ENCODE measurements at regions not wholly inside any gene's neighbourhood (a gene's known extent, or its start where the extent isn't known, plus 50 kb on each side); places are given as distances from the start of the nearest gene placed in this dataset.

DNA sequence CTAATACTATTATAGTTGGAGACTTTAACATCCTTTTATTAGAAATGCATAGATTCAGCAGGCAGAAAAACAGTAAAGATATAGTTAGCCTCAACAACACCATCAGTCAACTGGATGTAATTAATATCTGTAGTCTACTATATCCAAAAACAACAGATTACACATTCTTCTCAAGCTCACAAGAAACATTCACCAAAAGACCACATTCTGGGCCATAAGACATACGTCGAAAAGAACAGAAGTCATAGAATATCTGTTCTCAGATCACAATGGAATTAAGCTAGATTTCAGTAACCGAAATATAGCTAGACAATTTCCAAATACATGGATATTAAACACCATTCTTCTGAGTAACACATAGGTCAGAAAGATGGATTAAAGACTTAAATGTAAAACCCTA lies 336.6 kb upstream of the RPS23 start:
- H3K27ac ChIP-seq (ENCODE audit: low read depth, low read length), result no peak overlapping the region
- Mint-ChIP-seq H3K27me3 (ENCODE audit: low read depth, unreplicated experiment) (no peaks in the 10 kb centered on the region), H3K9me3 (ENCODE audit: unreplicated experiment) (peaks cover 10% of the 10 kb centered on the region), H3K4me3 (ENCODE audit: unreplicated experiment) (no peak overlapping the region), H3K4me1 (ENCODE audit: low read depth, unreplicated experiment) (peaks cover 8% of the 10 kb centered on the region), H3K36me3 (ENCODE audit: low read depth, unreplicated experiment) (no peaks in the 10 kb centered on the region), H3K27ac (ENCODE audit: unreplicated experiment) (no peak overlapping the region)
- DNase-seq (ENCODE audit: low read depth), result peak; percentile 65
- H3K9ac ChIP-seq (ENCODE audit: low read length), result no peak overlapping the region
- H3K4me1 ChIP-seq (ENCODE audit: insufficient read depth, low read length), result no peaks in the 10 kb centered on the region
- no peak overlapping the region for H2AFZ ChIP-seq (ENCODE audit: low read depth, low read length)
- no peaks in the 10 kb centered on the region for H3K79me2 ChIP-seq (ENCODE audit: insufficient read depth, low read length)
- TF ChIP-seq, protein P1, sequence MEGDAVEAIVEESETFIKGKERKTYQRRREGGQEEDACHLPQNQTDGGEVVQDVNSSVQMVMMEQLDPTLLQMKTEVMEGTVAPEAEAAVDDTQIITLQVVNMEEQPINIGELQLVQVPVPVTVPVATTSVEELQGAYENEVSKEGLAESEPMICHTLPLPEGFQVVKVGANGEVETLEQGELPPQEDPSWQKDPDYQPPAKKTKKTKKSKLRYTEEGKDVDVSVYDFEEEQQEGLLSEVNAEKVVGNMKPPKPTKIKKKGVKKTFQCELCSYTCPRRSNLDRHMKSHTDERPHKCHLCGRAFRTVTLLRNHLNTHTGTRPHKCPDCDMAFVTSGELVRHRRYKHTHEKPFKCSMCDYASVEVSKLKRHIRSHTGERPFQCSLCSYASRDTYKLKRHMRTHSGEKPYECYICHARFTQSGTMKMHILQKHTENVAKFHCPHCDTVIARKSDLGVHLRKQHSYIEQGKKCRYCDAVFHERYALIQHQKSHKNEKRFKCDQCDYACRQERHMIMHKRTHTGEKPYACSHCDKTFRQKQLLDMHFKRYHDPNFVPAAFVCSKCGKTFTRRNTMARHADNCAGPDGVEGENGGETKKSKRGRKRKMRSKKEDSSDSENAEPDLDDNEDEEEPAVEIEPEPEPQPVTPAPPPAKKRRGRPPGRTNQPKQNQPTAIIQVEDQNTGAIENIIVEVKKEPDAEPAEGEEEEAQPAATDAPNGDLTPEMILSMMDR (IDR thresholded peaks at IDR 0.05; ENCODE audit: insufficient read depth, low read depth, low read length), result no peak
- no peak for TF ChIP-seq EZH2 (IDR thresholded peaks at IDR 0.05; ENCODE audit: insufficient read depth, low read length)
- no peak overlapping the region for H3K4me2 ChIP-seq (ENCODE audit: low read length)
- no peaks in the 10 kb centered on the region for H3K9me3 ChIP-seq (ENCODE audit: insufficient read depth, low read depth, low read length)
- FAIRE-seq, result no peak
- no peak overlapping the region for H3K4me3 ChIP-seq (ENCODE audit: insufficient read depth, low read depth, low read length)
- no peaks in the 10 kb centered on the region for H4K20me1 ChIP-seq (ENCODE audit: insufficient read depth, low read length)
- H3K27me3 ChIP-seq (ENCODE audit: insufficient read depth, low read length), result no peaks in the 10 kb centered on the region
- no peaks in the 10 kb centered on the region for H3K36me3 ChIP-seq (ENCODE audit: insufficient read depth, low read length)

- TF ChIP-seq, protein P1 (IDR thresholded peaks at IDR 0.05; ENCODE audit: insufficient read depth, low read depth, low read length), result no peak
- no peak for TF ChIP-seq EZH2 (IDR thresholded peaks at IDR 0.05; ENCODE audit: insufficient read depth, low read length)
- H4K20me1 ChIP-seq (ENCODE audit: insufficient read depth, low read length), result no peaks in the 10 kb centered on the region
Observed at GRCh38 chr5:82613891-82614290, 335.7 kb upstream of the RPS23 start.

DNA sequence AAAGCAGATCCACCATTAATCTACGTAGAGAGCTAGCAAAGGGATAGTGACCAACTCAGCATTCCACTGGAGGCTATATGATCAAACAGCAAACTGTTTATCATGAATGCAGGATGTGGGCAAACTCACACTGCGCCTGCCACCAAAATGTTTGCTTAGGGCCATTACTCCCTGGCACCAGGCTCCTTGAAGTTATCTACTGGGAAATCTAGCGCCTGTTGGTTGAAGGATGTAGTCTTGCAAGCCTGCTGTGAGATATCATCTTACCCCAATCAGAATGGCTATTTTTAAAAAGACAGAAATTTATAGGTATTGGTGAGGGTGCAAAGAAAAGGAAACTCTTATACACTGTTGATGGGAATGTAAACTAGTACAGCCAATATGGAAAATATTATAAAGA lies 332.5 kb upstream of the RPS23 start:
- Histone ChIP-seq H2AFZ (ENCODE audit: low read depth, low read length) (no peak overlapping the region), H3K27ac (ENCODE audit: low read depth, low read length) (no peak overlapping the region), H4K20me1 (ENCODE audit: insufficient read depth, low read length) (no peaks in the 10 kb centered on the region), H3K36me3 (ENCODE audit: insufficient read depth, low read length) (no peaks in the 10 kb centered on the region), H3K4me2 (ENCODE audit: low read length) (no peak overlapping the region), H3K4me3 (ENCODE audit: insufficient read depth, low read depth, low read length) (no peak overlapping the region), H3K4me1 (ENCODE audit: insufficient read depth, low read length) (no peaks in the 10 kb centered on the region), H3K9me3 (ENCODE audit: insufficient read depth, low read depth, low read length) (no peaks in the 10 kb centered on the region), H3K27me3 (ENCODE audit: insufficient read depth, low read length) (no peaks in the 10 kb centered on the region), H3K9ac (ENCODE audit: low read length) (no peak overlapping the region), H3K79me2 (ENCODE audit: insufficient read depth, low read length) (no peaks in the 10 kb centered on the region)
- Mint-ChIP-seq H3K36me3 (ENCODE audit: low read depth, unreplicated experiment) (peaks cover 4% of the 10 kb centered on the region), H3K4me3 (ENCODE audit: unreplicated experiment) (no peak overlapping the region), H3K4me1 (ENCODE audit: low read depth, unreplicated experiment) (peaks cover 6% of the 10 kb centered on the region), H3K9me3 (ENCODE audit: unreplicated experiment) (peaks cover 9% of the 10 kb centered on the region), H3K27ac (ENCODE audit: unreplicated experiment) (no peak overlapping the region), H3K27me3 (ENCODE audit: low read depth, unreplicated experiment) (no peaks in the 10 kb centered on the region)
- FAIRE-seq (no peak), DNase-seq (ENCODE audit: low read depth) (no peak)
- TF ChIP-seq EZH2 (IDR thresholded peaks at IDR 0.05; ENCODE audit: insufficient read depth, low read length), result no peak
- TF ChIP-seq, protein P1 (IDR thresholded peaks at IDR 0.05; ENCODE audit: insufficient read depth, low read depth, low read length), result no peak

More at GRCh38 chr5:82613891-82614290, 335.7 kb upstream of the RPS23 start:
- no peaks in the 10 kb centered on the region for H3K36me3 ChIP-seq (ENCODE audit: insufficient read depth, low read length)
- no peak overlapping the region for H2AFZ ChIP-seq (ENCODE audit: low read depth, low read length)
- no peaks in the 10 kb centered on the region for H3K27me3 Mint-ChIP-seq (ENCODE audit: low read depth, unreplicated experiment)
- H3K9me3 Mint-ChIP-seq (ENCODE audit: unreplicated experiment), result peaks cover 9% of the 10 kb centered on the region
- peak; percentile 20 for FAIRE-seq
- H3K9ac ChIP-seq (ENCODE audit: low read length), result no peak overlapping the region
- no peak overlapping the region for H3K27ac ChIP-seq (ENCODE audit: low read depth, low read length)
- H3K36me3 Mint-ChIP-seq (ENCODE audit: low read depth, unreplicated experiment), result no peaks in the 10 kb centered on the region
- H3K4me3 ChIP-seq (ENCODE audit: insufficient read depth, low read depth, low read length), result no peak overlapping the region
- H3K27ac Mint-ChIP-seq (ENCODE audit: unreplicated experiment), result peak overlapping the region; percentile 80
- H3K79me2 ChIP-seq (ENCODE audit: insufficient read depth, low read length), result no peaks in the 10 kb centered on the region
- H3K27me3 ChIP-seq (ENCODE audit: insufficient read depth, low read length), result no peaks in the 10 kb centered on the region
- H3K4me2 ChIP-seq (ENCODE audit: low read length), result no peak overlapping the region
- H3K4me1 Mint-ChIP-seq (ENCODE audit: low read depth, unreplicated experiment), result peaks cover 8% of the 10 kb centered on the region
- no peaks in the 10 kb centered on the region for H3K4me1 ChIP-seq (ENCODE audit: insufficient read depth, low read length)
- no peaks in the 10 kb centered on the region for H3K9me3 ChIP-seq (ENCODE audit: insufficient read depth, low read depth, low read length)
- peak; percentile 65 for DNase-seq (ENCODE audit: low read depth)
- H3K4me3 Mint-ChIP-seq (ENCODE audit: unreplicated experiment), result no peak overlapping the region
